GM19023 (cell line): ENCODE measurements at regions not wholly inside any gene's neighbourhood (a gene's known extent, or its start where the extent isn't known, plus 50 kb on each side); places are given as distances from the start of the nearest gene placed in this dataset.
A peak's percentile ranks its signal among the peaks of the same experiment; 100 is the strongest.

ENCODE experiments used
- ATAC-seq: cut with Tn5 transposase; IDR thresholded peaks from one replicate; pipeline ENCODE4 v1.9.1; 2021; ENCODE audit warnings: mild to moderate bottlenecking, moderate library complexity; ENCODE audit not compliant: unreplicated experiment

GRCh38 chr2:195500879-195501278 is 156.1 kb upstream of the SLC39A10 start:
- ATAC-seq = no peak

DNA sequence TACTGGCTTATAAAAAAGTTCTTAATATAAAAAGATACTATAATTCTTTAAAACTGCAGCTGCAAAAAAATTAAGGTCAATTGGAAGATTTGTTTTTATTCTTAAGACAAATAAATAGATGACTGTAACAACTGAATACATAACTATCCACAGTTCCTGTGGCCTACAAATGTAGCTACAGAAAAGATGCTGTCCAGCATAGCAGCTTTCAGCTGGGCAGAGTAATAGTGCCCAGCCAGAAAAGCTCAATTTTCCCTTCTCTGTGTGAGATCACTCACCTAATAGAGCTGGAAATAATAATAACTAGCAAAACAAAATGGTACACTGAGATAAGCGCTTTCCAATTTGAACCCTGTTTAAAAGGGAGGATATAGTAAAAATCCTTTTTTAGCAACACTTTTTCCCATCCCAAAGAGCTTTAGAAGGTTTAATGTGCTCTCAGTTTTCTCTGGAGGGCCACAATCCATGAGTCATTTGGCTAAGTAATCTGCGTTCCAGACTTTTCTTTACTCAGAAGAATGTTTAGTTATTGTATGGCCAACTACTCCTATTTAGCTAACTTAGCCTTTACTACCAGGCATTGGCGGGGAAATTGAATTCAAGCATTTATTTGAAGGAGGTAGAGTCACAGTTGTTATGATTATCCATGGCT is 158.1 kb upstream of the SLC39A10 start:
- no peak for ATAC-seq

DNA sequence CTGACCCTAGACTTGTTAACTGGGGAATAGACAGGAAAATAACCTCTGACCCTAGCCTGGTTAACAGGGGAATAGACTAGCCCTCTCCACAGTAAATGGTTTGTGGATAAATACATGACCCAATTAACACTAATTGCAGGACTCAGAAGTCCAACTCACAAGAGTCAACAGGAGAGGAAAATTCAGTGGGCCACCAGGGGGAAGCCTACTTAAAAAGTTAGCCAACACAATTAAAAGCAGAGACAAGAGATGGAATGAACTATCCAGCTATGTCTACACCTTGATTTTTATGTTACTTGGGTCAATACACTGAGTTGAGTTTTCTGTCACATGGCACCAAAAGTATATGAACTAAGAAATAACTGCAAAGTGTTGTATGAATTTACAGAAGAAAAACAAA is 158.8 kb upstream of the SLC39A10 start:
- ATAC-seq = peak; percentile 81

DNA sequence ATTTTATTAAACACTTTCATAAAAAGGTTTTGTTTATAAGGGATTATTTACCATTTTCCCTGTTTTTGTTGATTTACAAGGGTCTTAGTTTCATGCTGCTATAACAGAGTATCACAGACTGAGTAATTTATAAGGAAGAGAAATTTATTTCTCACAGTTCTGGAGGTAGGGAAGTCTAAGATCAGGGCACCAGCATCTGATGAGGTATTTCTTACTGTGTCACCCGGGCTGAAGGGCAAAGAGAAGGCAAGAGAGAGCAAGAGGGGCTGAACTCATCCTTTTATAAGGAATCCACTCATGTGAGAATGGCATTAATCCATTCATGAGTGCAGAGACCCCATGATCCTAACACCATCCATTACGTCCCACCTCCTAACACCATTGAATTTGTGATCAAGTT is 160.0 kb upstream of the SLC39A10 start:
- no peak for ATAC-seq

DNA sequence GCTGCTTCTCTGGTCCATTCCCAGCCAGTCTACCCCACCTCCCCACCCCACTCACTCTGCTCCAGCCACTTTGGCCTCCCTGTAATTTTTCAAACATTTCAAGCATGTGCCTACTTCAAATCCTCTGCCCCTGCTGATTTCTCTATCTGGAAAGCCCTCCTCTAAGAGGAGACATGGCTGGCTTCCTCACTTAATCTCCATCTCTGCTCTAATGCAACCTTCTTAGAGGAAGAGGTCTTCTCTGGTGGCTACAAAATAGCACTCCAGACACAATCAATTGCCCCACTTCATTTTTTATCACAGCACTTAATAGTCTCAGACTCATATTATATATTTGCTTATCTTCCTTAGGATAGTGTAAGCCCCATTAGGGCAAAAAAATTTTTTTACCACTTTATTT is 161.1 kb upstream of the SLC39A10 start:
- no peak for ATAC-seq

DNA sequence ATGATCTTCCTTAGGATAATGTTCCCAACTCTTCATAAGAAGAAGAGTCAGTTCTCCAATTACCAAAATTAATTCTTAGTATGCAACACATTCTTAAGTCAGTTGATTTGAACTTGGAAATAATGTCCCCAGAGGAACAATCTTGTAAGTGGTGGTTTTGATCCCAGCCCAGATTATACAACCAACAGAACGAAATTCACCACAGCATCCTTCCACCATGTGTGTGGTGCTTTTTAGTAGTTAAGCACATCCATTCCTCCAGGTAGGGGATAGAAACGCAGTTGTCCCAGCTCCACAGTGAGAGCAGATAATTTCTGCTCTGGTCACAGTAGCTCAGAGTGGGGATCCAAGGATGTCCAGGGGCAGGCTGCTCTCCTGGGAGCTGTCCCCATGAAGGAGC is 161.7 kb upstream of the SLC39A10 start:
- ATAC-seq = no peak

DNA sequence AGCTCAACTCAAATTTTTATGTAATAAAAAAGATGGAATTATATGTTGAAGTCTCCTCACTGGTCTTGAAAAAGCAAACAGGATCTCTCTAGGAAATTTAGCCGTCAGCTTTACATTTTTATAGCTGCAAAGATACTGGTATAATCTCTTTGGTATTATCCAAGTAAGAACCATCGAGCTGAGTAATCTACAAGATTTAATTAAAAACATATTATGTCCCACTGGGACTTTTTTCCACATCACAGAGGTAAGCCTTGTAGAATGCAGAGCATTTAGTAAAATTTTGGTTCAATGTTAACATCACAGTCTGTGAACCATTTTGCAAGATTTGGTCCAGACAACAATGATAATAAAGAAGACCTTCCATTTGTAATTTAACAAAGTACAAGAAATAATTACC is 162.6 kb upstream of the SLC39A10 start:
- no peak for ATAC-seq

DNA sequence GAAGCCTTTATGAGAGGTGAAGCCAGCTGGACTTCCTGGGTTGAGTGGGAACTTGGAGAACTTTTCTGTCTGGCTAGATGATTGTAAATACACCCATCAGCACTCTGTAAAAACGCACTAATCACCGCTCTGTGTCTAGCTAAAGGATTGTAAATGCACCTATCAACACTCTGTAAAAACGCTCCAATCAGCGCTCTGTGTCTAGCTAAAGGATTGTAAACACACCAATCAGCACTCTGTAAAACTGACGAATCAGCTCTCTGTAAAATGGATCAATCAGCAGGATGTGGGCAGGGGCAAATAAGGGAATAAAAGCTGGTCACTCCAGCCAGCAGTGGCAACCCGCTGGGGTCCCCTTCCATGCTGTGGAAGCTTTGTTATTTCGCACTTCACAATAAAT is 163.6 kb upstream of the SLC39A10 start:
- no peak for ATAC-seq

DNA sequence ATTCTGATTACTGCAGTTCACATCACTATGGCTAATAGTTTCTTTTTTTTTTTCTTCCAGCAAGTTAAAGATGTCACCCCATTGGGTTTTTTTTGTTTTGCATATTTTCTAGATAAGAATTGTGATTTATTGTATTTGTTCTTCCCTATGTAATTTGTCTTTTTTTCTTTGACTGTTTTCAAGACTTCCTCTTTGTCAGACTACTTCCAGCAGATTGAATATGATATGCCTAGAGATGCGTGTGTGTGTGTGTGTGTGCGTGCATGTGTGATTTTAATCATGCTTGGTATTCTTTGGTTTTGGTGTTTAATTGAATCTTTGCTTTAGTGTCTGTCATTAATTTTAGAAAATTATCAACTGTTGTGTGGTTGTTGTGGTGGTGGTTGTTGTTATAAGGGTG is 166.7 kb upstream of the SLC39A10 start:
- no peak for ATAC-seq

DNA sequence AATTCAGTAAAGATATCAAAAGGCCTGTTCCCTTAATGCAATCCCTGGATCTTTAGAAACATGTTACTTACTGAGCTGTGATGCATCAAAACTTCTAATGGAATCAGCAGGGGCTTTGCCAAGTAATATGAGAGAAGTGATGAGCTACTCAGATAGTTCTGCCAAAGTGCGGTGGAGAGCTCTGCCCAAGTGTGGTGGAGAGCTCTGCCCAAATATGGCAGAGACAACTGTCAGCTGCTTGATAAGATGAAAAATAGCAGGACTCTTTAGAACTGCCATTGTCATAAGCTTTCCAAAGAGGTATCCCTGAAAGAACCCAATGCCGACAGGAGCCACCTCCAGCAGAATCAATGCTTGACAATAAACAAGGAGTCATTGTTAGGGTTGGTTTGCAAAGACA is 167.9 kb upstream of the SLC39A10 start:
- ATAC-seq = no peak

DNA sequence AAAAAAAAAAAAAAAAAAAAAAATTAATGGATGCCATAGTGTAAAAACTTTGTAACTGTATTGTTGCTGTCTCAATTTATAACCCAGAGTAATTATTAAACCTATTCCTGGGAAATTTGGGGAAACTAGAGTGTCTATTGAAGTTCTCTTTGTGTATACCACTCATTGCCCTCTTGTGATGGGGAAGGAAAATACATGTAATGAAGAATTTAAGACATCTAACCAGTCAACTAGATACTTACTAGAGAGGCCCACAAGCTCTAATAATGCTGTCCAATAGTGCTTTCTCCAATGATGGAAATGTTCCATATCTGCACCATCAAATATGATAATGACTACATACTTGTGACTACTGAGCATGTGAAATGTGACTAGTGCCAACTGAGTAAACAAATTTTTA is 168.5 kb upstream of the SLC39A10 start:
- ATAC-seq = no peak

DNA sequence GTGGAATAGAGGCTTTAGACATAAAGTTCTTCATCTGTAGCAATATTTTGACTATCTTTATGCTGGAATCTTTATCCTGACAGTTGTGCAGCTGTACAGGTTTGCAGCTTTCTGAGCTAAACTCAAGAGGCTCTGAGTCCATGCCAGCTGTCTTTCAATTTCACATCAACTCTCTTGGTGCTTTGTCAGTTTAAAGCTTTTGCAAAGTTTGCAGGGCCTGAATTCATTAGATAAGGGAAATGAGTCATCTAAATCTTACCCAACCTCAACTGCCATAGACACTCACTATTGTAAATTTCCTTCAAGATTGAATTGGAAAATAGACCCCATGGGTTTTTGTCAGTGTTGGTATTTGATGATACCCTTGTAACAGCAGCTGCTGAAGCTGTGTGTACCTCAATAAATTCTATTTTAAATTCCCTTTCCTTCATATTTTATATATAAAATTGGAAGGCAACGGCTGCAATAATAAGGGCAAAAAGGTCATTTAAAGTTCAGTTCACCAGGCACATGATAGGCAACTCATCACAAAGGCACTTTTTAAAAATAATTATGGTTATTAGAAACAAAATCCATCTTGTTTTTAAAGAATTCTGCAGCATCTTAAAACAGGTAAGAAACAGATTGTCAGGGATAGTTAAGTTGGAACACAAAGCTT is 169.9 kb upstream of the SLC39A10 start:
- ATAC-seq = peak; percentile 70

DNA sequence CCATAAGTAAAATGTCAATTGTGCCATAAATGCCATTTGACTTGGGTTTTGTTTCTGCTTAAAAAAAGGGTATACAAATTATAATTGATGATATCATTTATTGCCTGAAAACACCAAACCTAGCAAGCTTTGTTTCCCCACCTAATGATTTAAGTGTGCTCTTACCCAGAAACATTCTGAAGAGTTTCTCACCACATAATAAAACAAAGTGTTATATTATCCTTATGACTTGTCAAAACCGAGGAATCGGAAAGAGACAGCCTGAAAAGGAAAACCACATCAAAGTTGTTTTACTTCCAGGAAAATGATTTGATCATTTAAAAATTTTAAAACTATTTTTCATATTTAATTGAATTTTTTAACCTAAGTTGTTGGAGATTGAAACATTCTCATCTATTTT is 170.5 kb upstream of the SLC39A10 start:
- ATAC-seq = no peak

GRCh38 chr2:195482010-195482409 is 175.0 kb upstream of the SLC39A10 start:
- ATAC-seq = no peak

GRCh38 chr2:195480121-195480520 is 176.9 kb upstream of the SLC39A10 start:
- no peak for ATAC-seq

DNA sequence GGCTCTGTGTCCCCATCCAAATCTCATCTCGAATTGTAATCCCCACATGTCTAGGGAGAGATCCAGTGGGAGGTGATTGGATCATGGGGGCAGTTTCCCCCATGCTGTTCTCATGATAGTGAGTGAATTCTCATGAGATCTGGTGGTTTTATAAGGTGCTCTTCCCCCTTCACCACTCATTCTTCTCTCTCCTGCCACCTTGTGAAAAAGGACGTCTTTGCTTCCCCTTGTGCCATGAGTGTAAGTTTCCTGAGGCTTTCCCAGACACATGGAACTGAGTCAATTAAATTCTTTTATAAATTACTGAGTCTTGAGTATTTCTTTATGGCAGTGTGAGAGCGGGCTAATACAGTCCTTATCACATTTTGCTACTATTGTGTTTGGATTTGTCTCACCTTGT is 177.6 kb upstream of the SLC39A10 start:
- ATAC-seq = no peak

GRCh38 chr2:195477996-195478382 is 179.0 kb upstream of the SLC39A10 start:
- no peak for ATAC-seq

GRCh38 chr2:195477248-195477995 is 179.6 kb upstream of the SLC39A10 start:
- ATAC-seq = no peak

GRCh38 chr2:195475336-195475735 is 181.7 kb upstream of the SLC39A10 start:
- no peak for ATAC-seq

GRCh38 chr2:195473862-195474261 is 183.2 kb upstream of the SLC39A10 start:
- ATAC-seq = no peak

GRCh38 chr2:195472501-195473234 is 184.4 kb upstream of the SLC39A10 start:
- no peak for ATAC-seq

DNA sequence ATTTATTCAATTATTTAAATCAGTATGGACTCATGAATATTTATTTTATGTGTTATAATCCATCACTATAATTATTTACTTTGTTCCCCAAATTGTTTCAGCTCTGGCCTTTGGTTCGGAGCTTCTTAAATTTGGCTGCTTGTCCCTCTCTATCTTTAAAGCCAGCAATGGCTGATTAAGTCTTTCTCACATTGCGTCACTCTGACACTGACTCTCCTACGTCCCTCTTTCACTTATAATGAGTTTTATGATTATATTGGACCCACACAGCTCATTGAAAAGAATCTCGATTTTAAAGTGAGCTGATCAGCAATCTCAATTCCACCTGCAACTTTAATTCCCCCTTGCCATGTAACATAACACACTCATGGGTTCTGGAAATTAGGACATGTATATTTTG is 185.2 kb upstream of the SLC39A10 start:
- ATAC-seq = no peak
